ENCODE measurements at regions not wholly inside any gene's neighbourhood (a gene's known extent, or its start where the extent isn't known, plus 50 kb on each side); places are given as distances from the start of the nearest gene placed in this dataset.

DNA sequence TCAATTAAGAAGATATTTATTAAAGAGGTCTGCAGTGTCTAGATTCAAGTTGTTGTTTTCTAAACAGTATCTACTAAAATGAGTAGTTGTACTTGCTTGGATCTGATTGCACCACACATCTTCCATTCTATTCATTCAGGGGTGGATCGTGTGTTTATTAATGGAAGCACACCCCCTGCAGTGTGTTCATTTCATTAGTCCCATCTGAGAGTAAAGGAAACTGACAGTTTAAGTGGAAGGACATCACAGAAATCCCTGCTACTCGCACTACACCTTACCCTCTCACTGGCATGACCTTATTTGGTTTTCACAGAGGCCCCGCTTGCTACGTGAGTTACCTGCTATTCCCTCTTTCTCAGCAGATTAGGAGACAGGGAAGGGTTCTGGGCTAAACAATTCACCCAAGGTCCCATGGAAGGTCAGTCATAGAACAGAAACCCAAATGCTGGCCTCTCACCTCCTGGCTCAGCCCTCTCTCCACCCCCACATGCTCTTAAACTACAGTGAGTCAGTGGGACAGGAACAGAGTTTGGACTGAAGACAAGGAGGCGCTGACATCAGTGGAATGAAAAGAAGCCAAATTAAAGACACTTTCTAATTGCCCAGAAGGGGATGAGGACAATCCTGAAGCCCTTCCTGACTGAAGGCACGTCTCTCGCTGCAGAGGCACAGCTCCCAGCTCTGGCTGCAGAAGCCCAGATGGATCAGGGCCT lies 369.2 kb upstream of the NRP1 start:
- POLR2A ChIA-PET (ENCODE audit: low non-redundant PET): no interaction called here
- no peaks in the 10 kb centered on the region for H3K4me1 ChIP-seq (ENCODE audit: insufficient read depth, low read length, poor library complexity, severe bottlenecking)
- intact Hi-C loops (cut with micrococcal nuclease; ENCODE audit: unreplicated experiment): no loop called here

DNA sequence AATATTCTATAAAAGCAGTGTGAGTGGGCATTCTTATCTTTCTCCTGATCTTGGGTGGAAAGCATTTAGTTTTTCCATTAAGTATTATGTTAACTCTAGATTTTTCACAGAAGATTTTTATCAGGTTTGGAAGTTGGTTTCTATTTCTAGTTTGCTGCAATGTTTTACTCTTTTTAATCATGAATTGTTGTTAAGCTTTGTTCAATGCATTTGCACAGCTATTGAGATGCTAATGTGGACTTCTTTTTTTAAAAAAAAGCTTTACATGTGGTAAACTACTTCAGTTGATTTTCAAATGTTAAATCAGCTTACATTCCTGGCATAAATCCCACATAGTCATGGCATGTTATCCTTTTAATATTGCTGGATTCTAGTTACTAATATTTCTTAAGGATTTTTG lies 363.6 kb upstream of the NRP1 start:
- Histone ChIP-seq H3K4me1 (ENCODE audit: insufficient read depth, low read length, poor library complexity, severe bottlenecking) (no peaks in the 10 kb centered on the region), H3K9me3 (ENCODE audit: low read depth, low read length, poor library complexity, severe bottlenecking) (no peaks in the 10 kb centered on the region), H3K27ac (ENCODE audit: low read depth, low read length, poor library complexity, severe bottlenecking) (no peak overlapping the region), H3K4me3 (ENCODE audit: low read depth, low read length, poor library complexity, severe bottlenecking) (no peak overlapping the region), H3K27me3 (replicated peaks; ENCODE audit: insufficient read depth, low read depth, low read length, poor library complexity) (no peaks in the 10 kb centered on the region), H3K36me3 (ENCODE audit: insufficient read depth, low read length, poor library complexity, severe bottlenecking) (no peaks in the 10 kb centered on the region)
- intact Hi-C loops (cut with micrococcal nuclease; ENCODE audit: unreplicated experiment): no loop called here
- ChIA-PET POLR2A (ENCODE audit: low non-redundant PET) (no interaction called here), CTCF (no interaction called here)
- no peak for DNase-seq (ENCODE audit: low spot score)
- TF ChIP-seq, protein P1, sequence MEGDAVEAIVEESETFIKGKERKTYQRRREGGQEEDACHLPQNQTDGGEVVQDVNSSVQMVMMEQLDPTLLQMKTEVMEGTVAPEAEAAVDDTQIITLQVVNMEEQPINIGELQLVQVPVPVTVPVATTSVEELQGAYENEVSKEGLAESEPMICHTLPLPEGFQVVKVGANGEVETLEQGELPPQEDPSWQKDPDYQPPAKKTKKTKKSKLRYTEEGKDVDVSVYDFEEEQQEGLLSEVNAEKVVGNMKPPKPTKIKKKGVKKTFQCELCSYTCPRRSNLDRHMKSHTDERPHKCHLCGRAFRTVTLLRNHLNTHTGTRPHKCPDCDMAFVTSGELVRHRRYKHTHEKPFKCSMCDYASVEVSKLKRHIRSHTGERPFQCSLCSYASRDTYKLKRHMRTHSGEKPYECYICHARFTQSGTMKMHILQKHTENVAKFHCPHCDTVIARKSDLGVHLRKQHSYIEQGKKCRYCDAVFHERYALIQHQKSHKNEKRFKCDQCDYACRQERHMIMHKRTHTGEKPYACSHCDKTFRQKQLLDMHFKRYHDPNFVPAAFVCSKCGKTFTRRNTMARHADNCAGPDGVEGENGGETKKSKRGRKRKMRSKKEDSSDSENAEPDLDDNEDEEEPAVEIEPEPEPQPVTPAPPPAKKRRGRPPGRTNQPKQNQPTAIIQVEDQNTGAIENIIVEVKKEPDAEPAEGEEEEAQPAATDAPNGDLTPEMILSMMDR (conservative IDR thresholded peaks at IDR 0.05; ENCODE audit: low read depth, low read length): no peak
- no peak for TF ChIP-seq EZH2 (IDR thresholded peaks at IDR 0.05; ENCODE audit: borderline replicate concordance, low read depth, low read length, poor library complexity, severe bottlenecking)
- no TSS peak for BruUV-seq (replicated peaks)

More for the DNA sequence above, 369.2 kb upstream of the NRP1 start:
- no peaks in the 10 kb centered on the region for H3K36me3 ChIP-seq (ENCODE audit: insufficient read depth, low read length, poor library complexity, severe bottlenecking)
- no peak overlapping the region for H3K27ac ChIP-seq (ENCODE audit: low read depth, low read length, poor library complexity, severe bottlenecking)
- H3K27me3 ChIP-seq (replicated peaks; ENCODE audit: insufficient read depth, low read depth, low read length, poor library complexity): no peaks in the 10 kb centered on the region
- TF ChIP-seq, protein P1 (conservative IDR thresholded peaks at IDR 0.05; ENCODE audit: low read depth, low read length): no peak
- no peak for TF ChIP-seq EZH2 (IDR thresholded peaks at IDR 0.05; ENCODE audit: borderline replicate concordance, low read depth, low read length, poor library complexity, severe bottlenecking)
- no peaks in the 10 kb centered on the region for H3K9me3 ChIP-seq (ENCODE audit: low read depth, low read length, poor library complexity, severe bottlenecking)
- no peak overlapping the region for H3K4me3 ChIP-seq (ENCODE audit: low read depth, low read length, poor library complexity, severe bottlenecking)
- CTCF ChIA-PET: no interaction called here
- no TSS peak for BruUV-seq (replicated peaks)
- DNase-seq (ENCODE audit: low spot score): no peak

DNA sequence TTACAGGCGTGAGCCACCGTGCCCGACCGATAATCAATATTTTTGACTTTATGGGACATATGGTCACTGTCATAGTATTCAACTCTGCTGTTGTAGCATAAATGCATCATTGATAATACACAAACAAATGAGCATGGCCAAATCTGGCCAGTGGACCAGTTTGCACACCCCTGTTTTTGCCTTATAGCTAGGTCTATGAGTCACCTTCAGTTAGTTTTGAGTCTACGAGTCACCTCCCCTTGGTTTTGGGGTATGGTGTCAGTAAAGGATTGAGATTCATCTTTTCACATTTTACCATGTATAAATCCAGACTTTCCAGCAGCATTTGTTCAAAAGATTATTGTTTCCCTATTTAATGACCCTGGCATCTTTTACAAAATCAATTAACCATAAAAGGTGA lies 362.5 kb upstream of the NRP1 start:
- Histone ChIP-seq H3K36me3 (ENCODE audit: insufficient read depth, low read length, poor library complexity, severe bottlenecking) (no peaks in the 10 kb centered on the region), H3K4me3 (ENCODE audit: low read depth, low read length, poor library complexity, severe bottlenecking) (no peak overlapping the region), H3K4me1 (ENCODE audit: insufficient read depth, low read length, poor library complexity, severe bottlenecking) (no peaks in the 10 kb centered on the region), H3K9me3 (ENCODE audit: low read depth, low read length, poor library complexity, severe bottlenecking) (no peaks in the 10 kb centered on the region), H3K27me3 (replicated peaks; ENCODE audit: insufficient read depth, low read depth, low read length, poor library complexity) (no peaks in the 10 kb centered on the region), H3K27ac (ENCODE audit: low read depth, low read length, poor library complexity, severe bottlenecking) (no peak overlapping the region)
- TF ChIP-seq EZH2 (IDR thresholded peaks at IDR 0.05; ENCODE audit: borderline replicate concordance, low read depth, low read length, poor library complexity, severe bottlenecking): no peak
- TF ChIP-seq, protein P1 (conservative IDR thresholded peaks at IDR 0.05; ENCODE audit: low read depth, low read length): no peak
- intact Hi-C loops (cut with micrococcal nuclease; ENCODE audit: unreplicated experiment): no loop called here
- POLR2A ChIA-PET (ENCODE audit: low non-redundant PET): no interaction called here
- no peak for DNase-seq (ENCODE audit: low spot score)
- CTCF ChIA-PET: no interaction called here
- no TSS peak for BruUV-seq (replicated peaks)
